NCI-H187 treated with DMSO at 0.1 percent for 48 hours (cell line): ENCODE measurements at regions not wholly inside any gene's neighbourhood (a gene's known extent, or its start where the extent isn't known, plus 50 kb on each side); places are given as distances from the start of the nearest gene placed in this dataset.

Experiments
- DNase-seq: peaks from one replicate; lab custom pipeline; 2025; lab: John Stamatoyannopoulos, UW

- no peak for DNase-seq
Observed at GRCh38 chr7:15855525-15856109, 169.1 kb upstream of the MEOX2 start.

- no peak for DNase-seq
Observed at GRCh38 chr7:15854841-15855524, 168.5 kb upstream of the MEOX2 start.

GRCh38 chr7:15853832-15854470 lies 167.5 kb upstream of the MEOX2 start:
- no peak for DNase-seq

GRCh38 chr7:15851201-15851600 lies 164.7 kb upstream of the MEOX2 start:
- no peak for DNase-seq

GRCh38 chr7:15848901-15849300 lies 162.4 kb upstream of the MEOX2 start:
- DNase-seq, result no peak

GRCh38 chr7:15848362-15848761 lies 161.9 kb upstream of the MEOX2 start:
- DNase-seq, result no peak

- no peak for DNase-seq
Observed at GRCh38 chr7:15845868-15846267, 159.4 kb upstream of the MEOX2 start.

- DNase-seq, result no peak
Observed at GRCh38 chr7:15845461-15845860, 159.0 kb upstream of the MEOX2 start.

GRCh38 chr7:15839416-15840100 lies 153.1 kb upstream of the MEOX2 start:
- DNase-seq, result no peak

- no peak for DNase-seq
Observed at GRCh38 chr7:15838265-15838664, 151.8 kb upstream of the MEOX2 start.

GRCh38 chr7:15837306-15837950 lies 150.9 kb upstream of the MEOX2 start:
- DNase-seq, result no peak

GRCh38 chr7:15836651-15837050 lies 150.2 kb upstream of the MEOX2 start:
- DNase-seq, result no peak

- DNase-seq, result no peak
Observed at GRCh38 chr7:15836041-15836440, 149.6 kb upstream of the MEOX2 start.

GRCh38 chr7:15834446-15834845 lies 148.0 kb upstream of the MEOX2 start:
- DNase-seq, result no peak

GRCh38 chr7:15832996-15833395 lies 146.5 kb upstream of the MEOX2 start:
- no peak for DNase-seq

- no peak for DNase-seq
Observed at GRCh38 chr7:15831606-15832005, 145.1 kb upstream of the MEOX2 start.

- no peak for DNase-seq
Observed at GRCh38 chr7:15829691-15830090, 143.2 kb upstream of the MEOX2 start.

GRCh38 chr7:15828881-15829280 lies 142.4 kb upstream of the MEOX2 start:
- DNase-seq, result no peak

GRCh38 chr7:15821484-15822427 lies 135.3 kb upstream of the MEOX2 start:
- DNase-seq, result no peak

GRCh38 chr7:15820319-15820718 lies 133.8 kb upstream of the MEOX2 start:
- no peak for DNase-seq

GRCh38 chr7:15816835-15817426 lies 130.4 kb upstream of the MEOX2 start:
- no peak for DNase-seq
